CD4-positive, CD25-positive, alpha-beta regulatory T cell (primary cell): ENCODE measurements at regions not wholly inside any gene's neighbourhood (a gene's known extent, or its start where the extent isn't known, plus 50 kb on each side); places are given as distances from the start of the nearest gene placed in this dataset.

Source experiments
- ATAC-seq, 2 donors: fragments of 150-1000 bp; cut with Tn5 transposase; one replicate each; pipeline ENCODE4 v1.10.0; 2021; ENCODE audit warnings: low read depth in 2 of 2, moderate number of reproducible peaks in 2 of 2, moderate library complexity in 1 of 2
- DNase-seq, 3 donors: peaks; one replicate each; pipeline versions ENCODE4 v3.0.0 to v3.0.0-alpha.2; 2012 to 2022; ENCODE audit warnings: mixed read lengths in 1 of 3
- H3K27ac ChIP-seq: one replicate; pipeline ENCODE4 v1.7.0; 2013; ENCODE audit warnings: mild to moderate bottlenecking, low read length; ENCODE audit not compliant: insufficient read depth, poor library complexity, severe bottlenecking
- H3K27me3 ChIP-seq: one replicate; pipeline ENCODE4 v1.7.0; 2013; ENCODE audit warnings: low read length; ENCODE audit not compliant: control insufficient read depth, insufficient read depth
- H3K36me3 ChIP-seq: one replicate; pipeline ENCODE4 v1.7.0; 2013; ENCODE audit warnings: mild to moderate bottlenecking, low read length, moderate library complexity; ENCODE audit not compliant: control insufficient read depth, insufficient read depth
- H3K4me1 ChIP-seq: 2 replicates; pipeline ENCODE4 v1.7.0; 2013; ENCODE audit warnings: mild to moderate bottlenecking, low read length; ENCODE audit not compliant: insufficient read depth, control insufficient read depth, poor library complexity, severe bottlenecking
- H3K4me3 ChIP-seq: one replicate; pipeline ENCODE4 v1.7.0; 2013; ENCODE audit warnings: low read depth, mild to moderate bottlenecking, low read length, moderate library complexity
- H3K9me3 ChIP-seq, 2 experiments: 1 replicate in 1 of 2; 2 replicates in 1 of 2; pipeline ENCODE4 v1.7.0; 2013; ENCODE audit warnings: low read length in 2 of 2, mild to moderate bottlenecking in 1 of 2, moderate library complexity in 1 of 2; ENCODE audit not compliant: control insufficient read depth in 2 of 2
- H3K27ac Mint-ChIP-seq, 3 donors: one replicate each; pipeline ENCODE4 v1.8.0; 2020 to 2022; ENCODE audit warnings: mild to moderate bottlenecking in 3 of 3, mixed read lengths in 3 of 3, moderate library complexity in 2 of 3
- H3K27me3 Mint-ChIP-seq: one replicate; pipeline ENCODE4 v1.8.0; 2022; ENCODE audit warnings: mild to moderate bottlenecking, mixed read lengths
- H3K36me3 Mint-ChIP-seq: one replicate; pipeline ENCODE4 v1.8.0; 2020; ENCODE audit warnings: mixed read lengths
- H3K4me1 Mint-ChIP-seq, 4 donors: one replicate each; pipeline ENCODE4 v1.8.0; 2020 to 2022; ENCODE audit warnings: mixed read lengths in 4 of 4, mild to moderate bottlenecking in 1 of 4
- H3K4me3 Mint-ChIP-seq, 4 donors: one replicate each; pipeline ENCODE4 v1.8.0; 2020 to 2022; ENCODE audit warnings: mild to moderate bottlenecking in 4 of 4, mixed read lengths in 4 of 4, moderate library complexity in 3 of 4
- H3K9me3 Mint-ChIP-seq, 7 donors: one replicate each; pipeline ENCODE4 v1.8.0; 2020 to 2022; ENCODE audit warnings: mixed read lengths in 7 of 7, mild to moderate bottlenecking in 3 of 7, moderate library complexity in 2 of 7

DNA sequence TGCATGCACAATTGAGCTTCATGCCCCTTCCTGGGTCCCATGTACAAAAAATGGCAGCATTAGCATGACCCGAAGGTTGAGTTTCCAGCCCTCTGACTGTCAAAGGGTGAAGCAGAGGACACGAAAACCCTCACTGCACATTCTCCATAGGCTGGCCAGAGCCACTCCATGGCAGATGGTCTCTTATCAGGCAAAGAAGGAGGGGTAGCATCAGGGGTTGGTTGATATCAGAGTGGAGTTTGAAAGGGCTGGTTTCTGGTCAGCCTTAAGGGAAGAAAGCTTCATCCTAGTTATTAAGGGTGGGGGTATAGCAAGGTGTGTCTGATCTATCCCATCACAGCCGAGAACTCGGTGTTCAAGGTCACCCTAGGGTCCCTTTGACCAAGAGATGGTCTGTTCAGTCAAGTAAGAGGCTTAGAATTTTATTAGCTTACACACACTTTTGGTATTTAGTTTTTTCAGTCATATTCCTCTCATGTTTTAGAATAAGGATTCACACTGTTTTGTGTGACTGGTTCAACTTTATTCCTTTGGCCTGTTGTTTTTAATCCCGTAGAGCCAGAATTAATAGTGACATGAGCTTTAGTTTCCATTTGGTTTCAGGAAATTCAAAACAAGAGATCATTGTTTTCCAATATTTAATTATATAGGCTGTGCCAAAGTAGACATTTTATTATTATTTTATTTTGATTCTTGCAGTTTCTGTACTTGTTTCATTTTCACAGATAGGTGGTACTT lies 199.9 kb upstream of the FMN2 start:
- no peaks in the 10 kb centered on the region for H3K4me1 ChIP-seq
- no peak overlapping the region for H3K4me3 ChIP-seq
- no peaks in the 10 kb centered on the region for H3K27me3 ChIP-seq
- H3K4me1 Mint-ChIP-seq: no peaks in the 10 kb centered on the region
- no peaks in the 10 kb centered on the region for H3K9me3 ChIP-seq
- ATAC-seq: no peak
- H3K27ac ChIP-seq: no peak overlapping the region
- H3K36me3 ChIP-seq: no peaks in the 10 kb centered on the region
- DNase-seq: no peak
- H3K4me3 Mint-ChIP-seq: no peak overlapping the region
- H3K9me3 Mint-ChIP-seq: no peaks in the 10 kb centered on the region
- no peaks in the 10 kb centered on the region for H3K36me3 Mint-ChIP-seq
- no peaks in the 10 kb centered on the region for H3K27me3 Mint-ChIP-seq
- no peak overlapping the region for H3K27ac Mint-ChIP-seq

DNA sequence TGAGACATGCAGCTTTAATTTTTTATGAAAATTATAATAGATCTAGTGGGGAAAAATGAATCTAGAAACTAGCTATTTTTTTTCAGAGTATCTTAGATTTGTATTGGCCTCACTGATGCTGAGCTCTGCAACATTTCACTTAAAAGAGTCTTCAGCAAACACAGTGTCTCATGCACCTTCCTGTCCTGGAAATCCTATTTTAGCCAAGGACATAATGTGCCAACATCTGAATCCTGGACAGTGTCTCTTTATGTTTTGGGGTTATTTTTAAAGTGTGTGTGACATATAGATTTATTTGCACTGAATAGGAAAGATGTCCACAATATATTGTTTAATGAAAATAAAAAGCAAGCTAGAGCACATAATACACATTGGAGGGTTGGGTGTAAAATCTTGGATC lies 199.1 kb upstream of the FMN2 start:
- Mint-ChIP-seq H3K9me3 (no peaks in the 10 kb centered on the region), H3K27ac (no peak overlapping the region), H3K4me3 (no peak overlapping the region), H3K27me3 (no peaks in the 10 kb centered on the region), H3K36me3 (no peaks in the 10 kb centered on the region), H3K4me1 (no peaks in the 10 kb centered on the region)
- Histone ChIP-seq H3K27ac (no peak overlapping the region), H3K4me1 (no peaks in the 10 kb centered on the region), H3K9me3 (no peaks in the 10 kb centered on the region), H3K4me3 (no peak overlapping the region), H3K27me3 (no peaks in the 10 kb centered on the region), H3K36me3 (no peaks in the 10 kb centered on the region)
- no peak for ATAC-seq
- no peak for DNase-seq

DNA sequence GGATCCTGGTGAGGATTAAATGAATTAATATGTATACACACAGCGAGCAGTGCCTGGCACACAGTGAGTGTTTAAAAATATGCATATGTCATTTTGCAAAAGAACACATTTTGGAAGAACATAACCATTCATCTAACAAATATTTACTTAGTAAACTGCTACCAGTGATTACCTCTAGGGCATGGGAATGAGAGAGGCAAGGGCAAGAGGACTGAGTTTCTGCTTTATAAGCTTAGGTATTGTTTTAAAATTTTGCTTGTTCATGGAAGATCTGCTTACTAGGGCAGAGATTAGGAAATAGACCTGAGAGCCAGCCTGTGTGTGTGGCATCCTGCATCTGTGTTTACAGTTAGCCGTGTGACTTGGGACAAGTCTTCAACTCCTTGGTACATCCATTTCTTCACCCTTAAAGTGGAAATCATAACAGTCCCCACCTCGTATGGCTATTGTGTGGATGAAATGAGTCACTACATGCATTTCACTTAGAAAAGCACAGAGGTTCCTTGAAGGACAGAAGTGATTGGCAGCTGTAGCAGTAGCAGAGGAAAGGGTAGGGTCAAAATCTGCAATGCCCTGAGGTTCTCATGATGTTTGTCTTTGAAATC lies 198.5 kb upstream of the FMN2 start:
- DNase-seq (no peak), ATAC-seq (no peak)
- H3K4me1 ChIP-seq: peaks cover 4% of the 10 kb centered on the region
- H3K4me3 ChIP-seq: no peak overlapping the region
- peaks cover 0 to 3% (median 0%) of the 10 kb centered on the region in 4 donors for H3K4me1 Mint-ChIP-seq
- no peak overlapping the region for H3K4me3 Mint-ChIP-seq
- no peaks in the 10 kb centered on the region for H3K9me3 ChIP-seq
- H3K27ac Mint-ChIP-seq: no peak overlapping the region
- H3K9me3 Mint-ChIP-seq: no peaks in the 10 kb centered on the region
- no peaks in the 10 kb centered on the region for H3K27me3 ChIP-seq
- no peaks in the 10 kb centered on the region for H3K36me3 Mint-ChIP-seq
- H3K27ac ChIP-seq: no peak overlapping the region
- H3K27me3 Mint-ChIP-seq: peaks cover 4% of the 10 kb centered on the region
- no peaks in the 10 kb centered on the region for H3K36me3 ChIP-seq

DNA sequence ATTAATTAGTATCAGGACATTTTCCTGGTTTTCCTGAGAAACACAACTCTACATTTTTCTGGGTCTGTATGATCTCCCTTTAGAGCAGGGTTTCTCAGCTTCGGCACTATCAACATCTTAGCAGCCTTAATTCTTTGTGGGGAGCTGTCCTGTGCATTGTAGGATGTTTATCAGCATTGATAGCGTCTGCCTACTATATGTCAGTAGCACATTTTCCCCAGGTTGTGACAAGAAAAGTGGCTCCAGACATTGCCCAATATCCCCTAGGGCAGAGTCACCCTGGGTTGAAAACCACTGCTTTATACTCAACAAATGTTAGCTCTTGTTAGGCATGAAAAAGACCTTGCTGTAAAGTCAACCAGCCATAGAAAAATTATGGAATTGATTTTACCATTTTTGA lies 195.1 kb upstream of the FMN2 start:
- ATAC-seq (no peak), DNase-seq (no peak)
- no peaks in the 10 kb centered on the region for H3K27me3 ChIP-seq
- Mint-ChIP-seq H3K4me3 (no peak overlapping the region), H3K36me3 (no peaks in the 10 kb centered on the region), H3K4me1 (peaks cover 0 to 4% (median 0%) of the 10 kb centered on the region in 4 donors), H3K27me3 (peaks cover 4% of the 10 kb centered on the region), H3K9me3 (no peaks in the 10 kb centered on the region), H3K27ac (no peak overlapping the region)
- peaks cover 4% of the 10 kb centered on the region for H3K4me1 ChIP-seq
- H3K27ac ChIP-seq: no peak overlapping the region
- H3K4me3 ChIP-seq: no peak overlapping the region
- no peaks in the 10 kb centered on the region for H3K9me3 ChIP-seq
- H3K36me3 ChIP-seq: no peaks in the 10 kb centered on the region

DNA sequence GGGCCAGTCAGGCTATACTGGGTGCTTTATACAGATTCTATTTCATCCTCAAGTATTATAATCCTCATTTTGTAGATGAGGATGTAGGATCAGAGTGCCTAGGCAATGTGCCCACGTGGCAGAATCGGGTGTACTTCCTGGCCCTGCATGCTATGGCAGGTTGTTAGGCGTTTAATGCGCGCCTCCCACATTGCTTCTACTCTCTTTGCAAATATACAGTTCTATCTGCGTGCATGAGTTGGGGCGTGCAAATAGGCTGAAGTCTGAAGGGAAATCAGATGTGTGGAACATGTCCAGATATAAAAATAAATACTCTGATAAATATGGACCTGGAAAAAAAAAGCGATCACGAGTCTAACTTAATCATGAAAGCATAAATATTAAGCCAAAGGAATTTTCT lies 194.7 kb upstream of the FMN2 start:
- no peak overlapping the region for H3K4me3 ChIP-seq
- H3K4me1 ChIP-seq: peaks cover 4% of the 10 kb centered on the region
- Mint-ChIP-seq H3K4me1 (peaks cover 0 to 4% (median 0%) of the 10 kb centered on the region in 4 donors), H3K27me3 (peaks cover 4% of the 10 kb centered on the region), H3K36me3 (no peaks in the 10 kb centered on the region), H3K4me3 (no peak overlapping the region), H3K9me3 (no peaks in the 10 kb centered on the region), H3K27ac (no peak overlapping the region)
- no peaks in the 10 kb centered on the region for H3K9me3 ChIP-seq
- ATAC-seq (no peak), DNase-seq (no peak)
- no peaks in the 10 kb centered on the region for H3K36me3 ChIP-seq
- no peaks in the 10 kb centered on the region for H3K27me3 ChIP-seq
- H3K27ac ChIP-seq: no peak overlapping the region

DNA sequence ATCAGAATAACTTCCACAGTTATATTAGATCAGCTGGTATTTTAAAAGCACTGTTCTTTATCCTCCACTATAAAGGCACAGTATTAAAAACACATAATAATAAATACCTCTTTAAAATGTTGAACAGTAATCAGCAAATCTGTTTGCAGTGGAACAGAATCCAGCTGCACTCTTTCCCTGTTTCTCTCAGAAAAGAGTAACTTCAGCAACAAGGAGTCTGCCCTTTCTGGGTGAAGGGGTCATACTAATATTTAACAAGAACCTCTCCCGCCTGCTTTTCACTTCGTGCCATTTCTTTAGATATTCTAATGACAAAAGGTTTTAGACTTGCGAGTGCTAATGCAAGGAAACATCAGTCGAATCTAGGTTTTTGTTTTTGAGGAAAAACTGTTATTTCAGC lies 194.2 kb upstream of the FMN2 start:
- Mint-ChIP-seq H3K27ac (no peak overlapping the region), H3K4me3 (no peak overlapping the region), H3K4me1 (peaks cover 0 to 4% (median 0%) of the 10 kb centered on the region in 4 donors), H3K9me3 (no peaks in the 10 kb centered on the region), H3K36me3 (no peaks in the 10 kb centered on the region), H3K27me3 (peaks cover 4% of the 10 kb centered on the region)
- Histone ChIP-seq H3K36me3 (no peaks in the 10 kb centered on the region), H3K4me3 (no peak overlapping the region), H3K27me3 (no peaks in the 10 kb centered on the region), H3K4me1 (peaks cover 4% of the 10 kb centered on the region), H3K9me3 (no peaks in the 10 kb centered on the region), H3K27ac (no peak overlapping the region)
- no peak for DNase-seq
- ATAC-seq: no peak

DNA sequence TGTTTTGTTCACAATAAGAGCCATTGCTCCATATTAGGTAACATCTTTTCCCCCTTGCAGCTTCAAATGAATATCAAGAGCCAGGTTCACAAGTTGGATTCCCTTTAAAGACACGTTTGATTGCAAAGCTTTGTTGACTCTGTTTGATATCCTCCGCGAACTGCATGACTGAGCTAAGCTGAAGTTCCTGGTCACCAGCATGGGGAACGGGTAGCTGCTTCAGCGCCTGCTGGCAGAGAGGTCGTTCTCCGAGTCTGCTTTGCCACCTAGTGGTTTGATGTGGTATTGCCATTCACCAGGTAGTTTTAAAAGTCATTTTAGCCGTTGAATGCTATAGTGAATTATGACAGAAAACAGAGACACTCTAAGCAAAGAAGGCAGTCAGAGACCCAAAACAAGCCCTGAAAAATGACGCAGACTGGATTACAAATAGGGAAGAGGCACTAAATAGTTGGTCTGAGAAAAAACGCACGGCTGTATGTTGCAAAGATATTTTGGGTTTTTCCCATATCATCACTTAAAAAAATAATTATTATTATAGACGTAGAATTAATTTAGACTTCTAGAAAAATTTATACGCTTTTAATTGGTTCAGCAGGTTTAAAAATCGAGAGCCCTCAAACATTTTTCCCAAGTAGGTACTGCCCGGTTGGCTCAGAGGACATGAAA lies 193.5 kb upstream of the FMN2 start:
- Mint-ChIP-seq H3K36me3 (no peaks in the 10 kb centered on the region), H3K4me1 (peaks cover 0 to 4% (median 0%) of the 10 kb centered on the region in 4 donors), H3K9me3 (no peaks in the 10 kb centered on the region), H3K27ac (no peak overlapping the region), H3K4me3 (no peak overlapping the region), H3K27me3 (peaks cover 4% of the 10 kb centered on the region)
- ATAC-seq: peak; percentile 76 to 85
- no peaks in the 10 kb centered on the region for H3K36me3 ChIP-seq
- DNase-seq: peak; percentile 49 to 74 (median 70)
- no peak overlapping the region for H3K27ac ChIP-seq
- H3K4me3 ChIP-seq: no peak overlapping the region
- peaks cover 4% of the 10 kb centered on the region for H3K4me1 ChIP-seq
- no peaks in the 10 kb centered on the region for H3K27me3 ChIP-seq
- H3K9me3 ChIP-seq: no peaks in the 10 kb centered on the region
